ENCODE measurements at regions not wholly inside any gene's neighbourhood (a gene's known extent, or its start where the extent isn't known, plus 50 kb on each side); places are given as distances from the start of the nearest gene placed in this dataset.

GRCh38 chr15:87687523-87687870 lies 569.0 kb downstream of the NTRK3 start:
- Histone ChIP-seq H2AFZ (ENCODE audit: low read depth, low read length) (no peak overlapping the region), H3K4me2 (ENCODE audit: insufficient read depth, low read length) (no peak overlapping the region), H3K9me3 (ENCODE audit: insufficient read depth, low read length, severe bottlenecking) (no peaks in the 10 kb centered on the region), H3K4me1 (ENCODE audit: insufficient read depth, low read length) (no peaks in the 10 kb centered on the region), H3K79me2 (ENCODE audit: insufficient read depth, low read length) (no peaks in the 10 kb centered on the region), H3K27me3 (ENCODE audit: insufficient read depth, low read length, poor library complexity) (no peaks in the 10 kb centered on the region), H3K4me3 (ENCODE audit: low read depth in 1 of 2, low read length in 2 of 2) (no peak overlapping the region), H3K36me3 (ENCODE audit: insufficient read depth, low read length) (no peaks in the 10 kb centered on the region), H4K20me1 (ENCODE audit: insufficient read depth, low read length) (no peaks in the 10 kb centered on the region), H3K27ac (ENCODE audit: low read length) (no peak overlapping the region), H3K9ac (ENCODE audit: low read depth, low read length) (no peak overlapping the region)
- no peak for DNase-seq
- TF ChIP-seq EZH2 (IDR thresholded peaks at IDR 0.05; ENCODE audit: borderline replicate concordance, low read depth, low read length, severe bottlenecking) (no peak), CTCF (IDR thresholded peaks at IDR 0.05; ENCODE audit: borderline replicate concordance, extremely low read depth, low read length, poor library complexity, severe bottlenecking) (no peak)
- no peak for ATAC-seq (ENCODE audit: insufficient read depth, low read depth)

- H3K9me3 ChIP-seq (ENCODE audit: insufficient read depth, low read length, severe bottlenecking): no peaks in the 10 kb centered on the region
- H3K4me2 ChIP-seq (ENCODE audit: insufficient read depth, low read length): no peak overlapping the region
- no peak for TF ChIP-seq CTCF (IDR thresholded peaks at IDR 0.05; ENCODE audit: borderline replicate concordance, extremely low read depth, low read length, poor library complexity, severe bottlenecking)
- no peak for TF ChIP-seq EZH2 (IDR thresholded peaks at IDR 0.05; ENCODE audit: borderline replicate concordance, low read depth, low read length, severe bottlenecking)
- no peak overlapping the region for H3K9ac ChIP-seq (ENCODE audit: low read depth, low read length)
- no peak overlapping the region for H2AFZ ChIP-seq (ENCODE audit: low read depth, low read length)
- H3K36me3 ChIP-seq (ENCODE audit: insufficient read depth, low read length): no peaks in the 10 kb centered on the region
- no peak overlapping the region for H3K27ac ChIP-seq (ENCODE audit: low read length)
- no peaks in the 10 kb centered on the region for H3K27me3 ChIP-seq (ENCODE audit: insufficient read depth, low read length, poor library complexity)
- no peaks in the 10 kb centered on the region for H3K4me1 ChIP-seq (ENCODE audit: insufficient read depth, low read length)
- DNase-seq: no peak
- no peaks in the 10 kb centered on the region for H4K20me1 ChIP-seq (ENCODE audit: insufficient read depth, low read length)
- no peak for ATAC-seq (ENCODE audit: insufficient read depth, low read depth)
- no peaks in the 10 kb centered on the region for H3K79me2 ChIP-seq (ENCODE audit: insufficient read depth, low read length)
- no peak overlapping the region for H3K4me3 ChIP-seq (ENCODE audit: low read depth in 1 of 2, low read length in 2 of 2)
These were observed 569.6 kb downstream of the NTRK3 start for GRCh38 chr15:87686841-87687522.

GRCh38 chr15:87686339-87686738 lies 570.2 kb downstream of the NTRK3 start:
- Histone ChIP-seq H4K20me1 (ENCODE audit: insufficient read depth, low read length) (no peaks in the 10 kb centered on the region), H3K27me3 (ENCODE audit: insufficient read depth, low read length, poor library complexity) (no peaks in the 10 kb centered on the region), H3K4me1 (ENCODE audit: insufficient read depth, low read length) (no peaks in the 10 kb centered on the region), H3K4me2 (ENCODE audit: insufficient read depth, low read length) (no peak overlapping the region), H3K4me3 (ENCODE audit: low read depth in 1 of 2, low read length in 2 of 2) (no peak overlapping the region), H3K79me2 (ENCODE audit: insufficient read depth, low read length) (no peaks in the 10 kb centered on the region), H3K9me3 (ENCODE audit: insufficient read depth, low read length, severe bottlenecking) (no peaks in the 10 kb centered on the region), H3K36me3 (ENCODE audit: insufficient read depth, low read length) (no peaks in the 10 kb centered on the region), H3K27ac (ENCODE audit: low read length) (no peak overlapping the region), H3K9ac (ENCODE audit: low read depth, low read length) (no peak overlapping the region), H2AFZ (ENCODE audit: low read depth, low read length) (no peak overlapping the region)
- TF ChIP-seq CTCF (IDR thresholded peaks at IDR 0.05; ENCODE audit: borderline replicate concordance, extremely low read depth, low read length, poor library complexity, severe bottlenecking) (no peak), EZH2 (IDR thresholded peaks at IDR 0.05; ENCODE audit: borderline replicate concordance, low read depth, low read length, severe bottlenecking) (no peak)
- DNase-seq: no peak
- ATAC-seq (ENCODE audit: insufficient read depth, low read depth): no peak
